ENCODE measurements at regions not wholly inside any gene's neighbourhood (a gene's known extent, or its start where the extent isn't known, plus 50 kb on each side); places are given as distances from the start of the nearest gene placed in this dataset. TPM values are rescaled to one million over a fixed set of nuclear protein-coding genes. Genes with fewer than 3 reads are reported as not detected.

DNA sequence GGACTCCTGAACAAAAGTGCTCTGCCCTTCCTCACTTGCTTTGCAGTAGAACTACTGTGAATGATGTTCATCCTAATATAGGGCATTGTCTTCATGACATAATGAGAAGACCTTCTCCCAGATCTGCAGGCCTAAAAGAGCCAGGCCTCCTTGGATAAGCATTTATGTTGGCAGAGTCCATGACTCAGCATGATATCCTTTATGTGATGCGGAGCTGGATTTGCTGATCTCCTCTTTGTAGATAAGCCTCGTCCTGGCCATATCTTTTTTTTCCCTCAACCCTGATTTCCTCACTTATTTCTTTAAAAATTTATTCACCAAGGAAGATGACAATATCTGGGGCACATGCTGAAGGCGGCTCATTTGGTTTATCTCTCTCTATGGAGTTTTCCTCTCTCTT, 62.4 kb upstream of the TAS2R1 start:
- no peak overlapping the region for H3K4me3 ChIP-seq (ENCODE audit: low read depth, low read length)
- TF ChIP-seq, protein P1, sequence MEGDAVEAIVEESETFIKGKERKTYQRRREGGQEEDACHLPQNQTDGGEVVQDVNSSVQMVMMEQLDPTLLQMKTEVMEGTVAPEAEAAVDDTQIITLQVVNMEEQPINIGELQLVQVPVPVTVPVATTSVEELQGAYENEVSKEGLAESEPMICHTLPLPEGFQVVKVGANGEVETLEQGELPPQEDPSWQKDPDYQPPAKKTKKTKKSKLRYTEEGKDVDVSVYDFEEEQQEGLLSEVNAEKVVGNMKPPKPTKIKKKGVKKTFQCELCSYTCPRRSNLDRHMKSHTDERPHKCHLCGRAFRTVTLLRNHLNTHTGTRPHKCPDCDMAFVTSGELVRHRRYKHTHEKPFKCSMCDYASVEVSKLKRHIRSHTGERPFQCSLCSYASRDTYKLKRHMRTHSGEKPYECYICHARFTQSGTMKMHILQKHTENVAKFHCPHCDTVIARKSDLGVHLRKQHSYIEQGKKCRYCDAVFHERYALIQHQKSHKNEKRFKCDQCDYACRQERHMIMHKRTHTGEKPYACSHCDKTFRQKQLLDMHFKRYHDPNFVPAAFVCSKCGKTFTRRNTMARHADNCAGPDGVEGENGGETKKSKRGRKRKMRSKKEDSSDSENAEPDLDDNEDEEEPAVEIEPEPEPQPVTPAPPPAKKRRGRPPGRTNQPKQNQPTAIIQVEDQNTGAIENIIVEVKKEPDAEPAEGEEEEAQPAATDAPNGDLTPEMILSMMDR (IDR thresholded peaks at IDR 0.05; ENCODE audit: insufficient read depth, low read depth, low read length), result no peak
- peak; percentile 49 for DNase-seq (ENCODE audit: low read depth)

DNA sequence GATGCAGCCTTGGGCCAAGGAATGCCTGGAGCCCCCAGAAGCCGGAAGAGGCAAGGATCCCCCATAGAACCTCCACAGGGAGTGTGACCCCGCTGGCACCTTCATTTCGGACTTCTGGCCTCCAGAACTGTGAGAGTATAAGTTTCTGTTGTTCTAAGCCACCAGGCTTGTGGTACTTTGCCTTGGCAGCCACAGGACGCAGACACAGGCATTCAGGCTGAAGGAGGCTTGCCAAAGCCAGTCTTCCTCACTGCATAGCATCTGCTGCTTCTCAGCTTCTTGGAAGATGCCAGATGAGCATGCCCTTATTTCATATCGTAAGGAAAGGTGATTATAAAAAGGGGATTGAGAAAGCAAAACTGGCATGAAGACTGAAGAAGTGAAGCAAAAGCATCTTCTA, 61.1 kb upstream of the TAS2R1 start:
- H3K4me3 ChIP-seq (ENCODE audit: low read depth, low read length), result no peak overlapping the region
- TF ChIP-seq, protein P1 (IDR thresholded peaks at IDR 0.05; ENCODE audit: insufficient read depth, low read depth, low read length), result no peak
- DNase-seq (ENCODE audit: low read depth), result no peak

DNA sequence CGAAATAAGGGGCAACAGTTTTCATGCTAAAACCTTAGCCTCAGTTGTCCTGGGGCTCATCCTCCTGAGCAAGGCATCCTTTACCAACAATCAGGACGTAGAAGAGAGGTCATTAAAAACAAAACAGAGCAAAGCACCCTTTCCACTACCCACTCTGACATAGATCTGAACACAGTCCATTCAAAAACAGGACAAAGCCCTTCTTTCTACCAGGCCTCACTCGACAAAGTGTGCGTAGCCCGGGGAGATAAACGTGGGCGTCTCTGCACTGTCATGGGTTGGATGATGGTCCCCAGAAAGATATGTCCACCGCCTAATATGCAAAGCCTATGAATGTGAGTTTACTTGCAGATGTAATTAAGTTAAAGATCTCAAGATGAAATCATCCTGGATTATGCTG, 60.6 kb upstream of the TAS2R1 start:
- TF ChIP-seq, protein P1 (IDR thresholded peaks at IDR 0.05; ENCODE audit: insufficient read depth, low read depth, low read length), result no peak
- DNase-seq (ENCODE audit: low read depth), result no peak
- no peak overlapping the region for H3K4me3 ChIP-seq (ENCODE audit: low read depth, low read length)

DNA sequence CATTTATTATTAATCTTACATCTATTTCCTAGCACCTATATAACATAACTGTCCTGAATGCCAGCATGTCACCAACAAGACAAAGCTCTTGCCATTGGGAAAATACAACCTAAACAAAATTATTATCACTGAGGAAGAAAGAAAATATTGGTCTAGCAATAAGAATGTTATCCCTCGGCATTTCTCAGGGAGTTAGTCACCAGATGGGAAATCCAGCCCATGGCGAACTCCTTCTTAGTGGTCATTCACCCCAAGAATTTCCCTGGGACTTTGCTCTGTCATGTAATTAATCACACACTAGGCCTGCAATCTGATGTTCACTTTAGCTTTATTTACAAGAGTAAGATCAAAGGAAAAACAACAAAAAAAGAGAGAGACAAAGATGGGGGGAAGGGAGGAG, 56.1 kb upstream of the TAS2R1 start:
- TF ChIP-seq, protein P1 (IDR thresholded peaks at IDR 0.05; ENCODE audit: insufficient read depth, low read depth, low read length), result no peak
- DNase-seq (ENCODE audit: low read depth), result peak; percentile 43

DNA sequence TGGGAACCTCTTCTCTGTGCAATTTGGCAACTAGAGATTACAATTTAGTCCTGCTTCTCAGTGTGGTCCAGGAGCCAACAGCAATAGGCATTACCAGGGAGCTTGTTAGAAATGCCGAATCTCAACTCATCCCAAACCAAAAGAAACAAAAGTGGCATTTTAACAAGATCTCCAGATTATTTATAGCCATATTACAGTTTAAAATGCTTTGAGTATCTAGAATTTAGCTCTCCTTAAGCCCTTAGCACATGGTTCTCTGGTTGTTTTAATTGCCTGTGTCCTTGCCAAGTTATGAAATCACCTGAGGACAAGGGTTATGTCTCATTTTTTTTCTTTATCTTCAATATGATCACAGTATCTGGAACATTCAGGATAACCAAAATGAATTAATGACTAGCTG, 51.6 kb upstream of the TAS2R1 start:
- no peak overlapping the region for H3K4me3 ChIP-seq (ENCODE audit: low read depth, low read length)
- TF ChIP-seq, protein P1 (IDR thresholded peaks at IDR 0.05; ENCODE audit: insufficient read depth, low read depth, low read length), result no peak
- DNase-seq (ENCODE audit: low read depth), result peak; percentile 37

More for the DNA sequence above, 56.1 kb upstream of the TAS2R1 start:
- no peak overlapping the region for H3K4me3 ChIP-seq (ENCODE audit: low read depth, low read length)

Small RNAs in the stretch of these regions (small RNA-seq; reads per million reads assigned to genes)
- gene AC034229.5, result not detected
- not detected for gene AC034229.6
- gene AC091905.3, result not detected
- not detected for gene AC091905.4
- gene RNA5SP177, result not detected

All from fibroblast of villous mesenchyme (primary cell).